GM18508 (cell line): ENCODE measurements at regions not wholly inside any gene's neighbourhood (a gene's known extent, or its start where the extent isn't known, plus 50 kb on each side); places are given as distances from the start of the nearest gene placed in this dataset.

Source experiments
- ATAC-seq: cut with Tn5 transposase; IDR thresholded peaks from one replicate; pipeline ENCODE4 v1.9.1; 2021; ENCODE audit warnings: moderate number of reproducible peaks; ENCODE audit not compliant: insufficient read depth, unreplicated experiment

GRCh38 chr6:65780691-65781090 is 73.7 kb upstream of the EYS start:
- no peak for ATAC-seq

- ATAC-seq = no peak
Observed at GRCh38 chr6:65776332-65776731, 69.3 kb upstream of the EYS start.

- no peak for ATAC-seq
Observed at GRCh38 chr6:65771946-65772345, 64.9 kb upstream of the EYS start.

- ATAC-seq = no peak
Observed at GRCh38 chr6:65761890-65762289, 54.9 kb upstream of the EYS start.

GRCh38 chr6:65760285-65760684 is 53.3 kb upstream of the EYS start:
- no peak for ATAC-seq
